GM12878 (cell line): ENCODE measurements at regions not wholly inside any gene's neighbourhood (a gene's known extent, or its start where the extent isn't known, plus 50 kb on each side); places are given as distances from the start of the nearest gene placed in this dataset.

Experiments
- ATF2 ChIP-seq: IDR thresholded peaks from 2 replicates; pipeline ENCODE4 v1.6.1; 2012; ENCODE audit warnings: low read length, inconsistent platforms
- CTCF ChIP-seq, 3 experiments: IDR thresholded peaks in 2 of 3; conservative IDR thresholded peaks in 1 of 3; 2 replicates each; pipeline ENCODE4 v1.5.1; 2011; ENCODE audit warnings: low read depth in 3 of 3, low read length in 3 of 3, mild to moderate bottlenecking in 3 of 3, control low read depth in 2 of 3, moderate library complexity in 2 of 3, inconsistent platforms in 1 of 3, mixed read lengths in 1 of 3; ENCODE audit not compliant: control insufficient read depth in 2 of 3, insufficient read depth in 1 of 3; ENCODE audit errors: extremely low read depth in 1 of 3
- E2F4 ChIP-seq: IDR thresholded peaks from 2 replicates; pipeline ENCODE4 v1.6.1; 2012; ENCODE audit warnings: low read depth, low read length, improper control_type of control experiment
- GABPA ChIP-seq: IDR thresholded peaks from 2 replicates; pipeline ENCODE4 v1.6.1; 2014; ENCODE audit warnings: antibody characterized with exemption, low read depth, mild to moderate bottlenecking, inconsistent platforms
- NR2C1 ChIP-seq: fragments of 450-650 bp; IDR thresholded peaks from 2 replicates; pipeline ENCODE4 v1.6.1; 2017; ENCODE audit warnings: antibody characterized with exemption, mild to moderate bottlenecking, moderate library complexity
- POLR2A ChIP-seq: IDR thresholded peaks from 2 replicates; pipeline ENCODE4 v1.6.1; 2011; ENCODE audit warnings: low read depth, mild to moderate bottlenecking, low read length
- POLR2AphosphoS5 ChIP-seq: IDR thresholded peaks from 2 replicates; pipeline ENCODE4 v1.6.1; 2011; ENCODE audit warnings: mild to moderate bottlenecking, low read length, inconsistent platforms
- ZZZ3 ChIP-seq: IDR thresholded peaks from 2 replicates; pipeline ENCODE4 v1.6.1; 2011; ENCODE audit warnings: low read depth; ENCODE audit not compliant: control insufficient read depth, insufficient read length

GRCh38 chr4:24396988-24397387, 187.4 kb downstream of the DHX15 start:
- no peak for TF ChIP-seq CTCF (IDR thresholded peaks at IDR 0.05 in 2 of 3, conservative IDR thresholded peaks at IDR 0.05 in 1 of 3; ENCODE audit: control insufficient read depth in 2 of 3, extremely low read depth in 1 of 3, insufficient read depth in 1 of 3, low read depth in 3 of 3, low read length in 3 of 3)
- no peak for TF ChIP-seq ZZZ3
- no peak for TF ChIP-seq POLR2A
- no peak for TF ChIP-seq POLR2AphosphoS5
- TF ChIP-seq ATF2 = no peak
- TF ChIP-seq GABPA = no peak
- TF ChIP-seq NR2C1 = no peak
- no peak for TF ChIP-seq E2F4
